Omental fat pad (tissue), 3 donors: ENCODE measurements at regions not wholly inside any gene's neighbourhood (a gene's known extent, or its start where the extent isn't known, plus 50 kb on each side); places are given as distances from the start of the nearest gene placed in this dataset.

Experiments used
- ATAC-seq: fragments of 150-250 bp; one replicate; pipeline ENCODE4 v1.9.1; 2016; ENCODE audit warnings: mild to moderate bottlenecking, moderate library complexity; ENCODE audit not compliant: low FRiP score
- DNase-seq: peaks from one replicate; pipeline ENCODE4 v3.0.0-alpha.2; 2019; ENCODE audit warnings: low spot score
- TF ChIP-seq, protein P1 (sequence below), 3 donors: fragments of 450-650 bp; IDR thresholded peaks; one replicate each; pipeline ENCODE4 v1.5.1; 2016 to 2017; ENCODE audit warnings: antibody characterized with exemption in 3 of 3, mild to moderate bottlenecking in 3 of 3, moderate library complexity in 2 of 3

- TF ChIP-seq, protein P1, sequence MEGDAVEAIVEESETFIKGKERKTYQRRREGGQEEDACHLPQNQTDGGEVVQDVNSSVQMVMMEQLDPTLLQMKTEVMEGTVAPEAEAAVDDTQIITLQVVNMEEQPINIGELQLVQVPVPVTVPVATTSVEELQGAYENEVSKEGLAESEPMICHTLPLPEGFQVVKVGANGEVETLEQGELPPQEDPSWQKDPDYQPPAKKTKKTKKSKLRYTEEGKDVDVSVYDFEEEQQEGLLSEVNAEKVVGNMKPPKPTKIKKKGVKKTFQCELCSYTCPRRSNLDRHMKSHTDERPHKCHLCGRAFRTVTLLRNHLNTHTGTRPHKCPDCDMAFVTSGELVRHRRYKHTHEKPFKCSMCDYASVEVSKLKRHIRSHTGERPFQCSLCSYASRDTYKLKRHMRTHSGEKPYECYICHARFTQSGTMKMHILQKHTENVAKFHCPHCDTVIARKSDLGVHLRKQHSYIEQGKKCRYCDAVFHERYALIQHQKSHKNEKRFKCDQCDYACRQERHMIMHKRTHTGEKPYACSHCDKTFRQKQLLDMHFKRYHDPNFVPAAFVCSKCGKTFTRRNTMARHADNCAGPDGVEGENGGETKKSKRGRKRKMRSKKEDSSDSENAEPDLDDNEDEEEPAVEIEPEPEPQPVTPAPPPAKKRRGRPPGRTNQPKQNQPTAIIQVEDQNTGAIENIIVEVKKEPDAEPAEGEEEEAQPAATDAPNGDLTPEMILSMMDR (IDR thresholded peaks at IDR 0.05), result no peak
- DNase-seq, result no peak
- ATAC-seq, result no peak
These were observed 153.5 kb upstream of the FOXF1 start for GRCh38 chr16:86356804-86357203.

GRCh38 chr16:86357303-86357702, 153.0 kb upstream of the FOXF1 start:
- TF ChIP-seq, protein P1 (IDR thresholded peaks at IDR 0.05), result no peak
- DNase-seq (no peak), ATAC-seq (no peak)

GRCh38 chr16:86357950-86358349, 152.4 kb upstream of the FOXF1 start:
- TF ChIP-seq, protein P1 (IDR thresholded peaks at IDR 0.05), result no peak
- DNase-seq (no peak), ATAC-seq (no peak)

- ATAC-seq (no peak), DNase-seq (no peak)
- TF ChIP-seq, protein P1 (IDR thresholded peaks at IDR 0.05), result no peak
These were observed 150.8 kb upstream of the FOXF1 start for GRCh38 chr16:86359571-86359970.

DNA sequence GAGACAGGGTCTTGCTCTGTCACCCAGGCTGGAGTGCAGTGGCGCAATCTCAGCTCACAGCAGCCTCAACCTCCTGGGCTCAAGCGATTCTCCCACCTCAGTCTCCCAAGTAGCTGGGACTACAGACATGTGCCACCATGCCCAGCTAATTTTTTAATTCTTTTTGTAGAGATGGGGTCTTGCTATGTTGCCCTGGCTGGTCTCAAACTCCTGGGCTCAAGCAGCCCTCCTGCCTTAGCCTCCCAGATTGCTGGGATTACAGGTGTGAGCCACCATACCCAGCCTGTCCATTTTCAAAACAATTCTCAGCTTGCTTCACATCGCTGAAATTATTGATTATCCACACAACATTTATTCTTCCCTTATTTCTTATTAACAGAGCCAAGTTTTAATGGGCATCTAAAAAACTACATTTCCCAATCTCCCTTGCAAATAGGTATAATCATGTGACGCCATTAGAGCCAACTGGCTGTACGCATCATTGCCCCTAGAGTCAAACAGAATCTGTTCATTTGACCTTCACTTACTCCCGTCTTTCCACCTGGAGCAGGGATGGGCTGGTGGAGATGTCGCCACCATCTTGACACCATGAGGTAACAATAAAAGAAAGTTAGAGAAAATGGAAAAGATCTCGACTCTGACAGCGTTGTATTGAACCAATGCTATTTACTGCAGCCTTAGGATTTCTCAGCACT, 148.0 kb upstream of the FOXF1 start:
- no peak for DNase-seq
- TF ChIP-seq, protein P1 (IDR thresholded peaks at IDR 0.05), result no peak
- no peak for ATAC-seq

- ATAC-seq, result no peak
- TF ChIP-seq, protein P1 (IDR thresholded peaks at IDR 0.05), result no peak
- DNase-seq, result no peak
These were observed 147.3 kb upstream of the FOXF1 start for GRCh38 chr16:86363057-86363490.
